ENCODE measurements at regions not wholly inside any gene's neighbourhood (a gene's known extent, or its start where the extent isn't known, plus 50 kb on each side); places are given as distances from the start of the nearest gene placed in this dataset.

DNA sequence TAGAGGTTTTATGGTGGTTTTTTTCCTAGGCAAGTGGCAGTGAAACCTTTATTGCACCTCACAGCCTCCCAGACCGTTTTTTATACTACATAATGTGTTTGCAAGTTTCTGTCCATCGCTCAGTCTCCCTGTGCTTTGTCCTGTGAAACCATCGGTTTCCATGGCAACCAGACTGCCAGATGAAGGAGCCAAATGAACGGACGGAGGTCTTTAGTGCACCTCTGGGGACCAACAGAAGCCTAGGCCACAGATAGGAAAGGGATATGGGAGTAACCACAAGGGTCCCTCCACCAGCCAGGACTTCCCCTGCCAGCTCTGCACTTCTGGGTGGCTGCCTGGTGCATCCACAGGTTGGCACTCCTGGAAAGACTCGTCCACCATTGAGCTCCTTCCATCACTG lies 165.0 kb downstream of the CHST1 start:
- no peak for DNase-seq

GRCh38 chr11:45494738-45495137 lies 170.7 kb downstream of the CHST1 start:
- H3K27me3 ChIP-seq (ENCODE audit: insufficient read depth, low read length, poor library complexity), result peaks cover 20% of the 10 kb centered on the region
- no peak overlapping the region for H3K4me3 ChIP-seq (ENCODE audit: low read depth in 1 of 2, low read length in 2 of 2)
- H3K36me3 ChIP-seq (ENCODE audit: insufficient read depth, low read length), result no peaks in the 10 kb centered on the region
- no peak overlapping the region for H2AFZ ChIP-seq (ENCODE audit: low read depth, low read length)
- DNase-seq, result no peak
- H3K4me1 ChIP-seq (ENCODE audit: insufficient read depth, low read length), result no peaks in the 10 kb centered on the region
- TF ChIP-seq EZH2 (IDR thresholded peaks at IDR 0.05; ENCODE audit: borderline replicate concordance, low read depth, low read length, severe bottlenecking) (no peak), CTCF (IDR thresholded peaks at IDR 0.05; ENCODE audit: borderline replicate concordance, extremely low read depth, low read length, poor library complexity, severe bottlenecking) (no peak)
- H3K9me3 ChIP-seq (ENCODE audit: insufficient read depth, low read length, severe bottlenecking), result no peaks in the 10 kb centered on the region
- no peak overlapping the region for H3K27ac ChIP-seq (ENCODE audit: low read length)
- H4K20me1 ChIP-seq (ENCODE audit: insufficient read depth, low read length), result no peaks in the 10 kb centered on the region
- no peak for ATAC-seq (ENCODE audit: insufficient read depth, low read depth)
- no peak overlapping the region for H3K4me2 ChIP-seq (ENCODE audit: insufficient read depth, low read length)
- no peaks in the 10 kb centered on the region for H3K79me2 ChIP-seq (ENCODE audit: insufficient read depth, low read length)
- no peak overlapping the region for H3K9ac ChIP-seq (ENCODE audit: low read depth, low read length)

More for the DNA sequence above, 165.0 kb downstream of the CHST1 start:
- ATAC-seq (ENCODE audit: insufficient read depth, low read depth), result no peak
- H3K27ac ChIP-seq (ENCODE audit: low read length), result no peak overlapping the region
- no peaks in the 10 kb centered on the region for H4K20me1 ChIP-seq (ENCODE audit: insufficient read depth, low read length)
- H2AFZ ChIP-seq (ENCODE audit: low read depth, low read length), result no peak overlapping the region
- H3K36me3 ChIP-seq (ENCODE audit: insufficient read depth, low read length), result no peaks in the 10 kb centered on the region
- TF ChIP-seq EZH2 (IDR thresholded peaks at IDR 0.05; ENCODE audit: borderline replicate concordance, low read depth, low read length, severe bottlenecking), result no peak
- no peak for TF ChIP-seq CTCF (IDR thresholded peaks at IDR 0.05; ENCODE audit: borderline replicate concordance, extremely low read depth, low read length, poor library complexity, severe bottlenecking)
- no peaks in the 10 kb centered on the region for H3K4me1 ChIP-seq (ENCODE audit: insufficient read depth, low read length)
- H3K9ac ChIP-seq (ENCODE audit: low read depth, low read length), result no peak overlapping the region
- H3K79me2 ChIP-seq (ENCODE audit: insufficient read depth, low read length), result no peaks in the 10 kb centered on the region
- H3K9me3 ChIP-seq (ENCODE audit: insufficient read depth, low read length, severe bottlenecking), result no peaks in the 10 kb centered on the region
- H3K4me3 ChIP-seq (ENCODE audit: low read depth in 1 of 2, low read length in 2 of 2), result no peak overlapping the region
- H3K27me3 ChIP-seq (ENCODE audit: insufficient read depth, low read length, poor library complexity), result no peaks in the 10 kb centered on the region
- no peak overlapping the region for H3K4me2 ChIP-seq (ENCODE audit: insufficient read depth, low read length)

DNA sequence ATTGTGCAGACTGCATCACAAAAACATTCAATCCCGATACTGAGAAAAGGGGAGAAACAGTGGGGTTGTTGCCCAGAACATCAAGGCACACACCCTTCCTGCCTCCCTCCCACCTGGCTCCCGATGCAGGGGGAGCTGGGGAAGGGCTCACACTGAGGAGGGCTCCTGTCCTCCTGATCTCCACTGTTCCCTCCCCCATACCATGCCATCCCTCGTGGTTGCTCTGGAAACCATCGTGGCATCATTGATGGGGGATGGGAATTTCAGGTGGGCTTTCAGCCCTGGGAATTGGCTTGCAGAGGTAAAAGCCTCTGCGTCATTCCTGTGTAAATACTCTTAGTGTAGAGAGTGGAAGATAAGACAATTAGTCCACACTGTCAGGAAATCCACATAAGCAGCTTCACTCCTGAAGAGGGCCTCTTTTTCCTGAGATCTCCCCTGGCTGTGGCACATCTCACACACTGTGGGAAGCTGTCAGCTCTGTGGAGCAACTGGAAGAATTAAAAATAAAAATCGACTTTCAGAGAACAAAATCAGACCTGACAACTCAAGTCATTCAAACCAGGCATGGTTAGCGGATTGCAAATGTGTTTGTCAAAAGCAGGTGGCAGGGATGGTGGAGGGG lies 176.0 kb downstream of the CHST1 start:
- Histone ChIP-seq H2AFZ (ENCODE audit: low read depth, low read length) (no peak overlapping the region), H3K4me1 (ENCODE audit: insufficient read depth, low read length) (no peaks in the 10 kb centered on the region), H3K9me3 (ENCODE audit: insufficient read depth, low read length, severe bottlenecking) (no peaks in the 10 kb centered on the region), H3K9ac (ENCODE audit: low read depth, low read length) (no peak overlapping the region), H3K4me2 (ENCODE audit: insufficient read depth, low read length) (no peak overlapping the region), H3K36me3 (ENCODE audit: insufficient read depth, low read length) (no peaks in the 10 kb centered on the region), H3K27me3 (ENCODE audit: insufficient read depth, low read length, poor library complexity) (peaks cover 26% of the 10 kb centered on the region), H3K4me3 (ENCODE audit: low read depth in 1 of 2, low read length in 2 of 2) (no peak overlapping the region), H3K27ac (ENCODE audit: low read length) (no peak overlapping the region), H4K20me1 (ENCODE audit: insufficient read depth, low read length) (no peaks in the 10 kb centered on the region), H3K79me2 (ENCODE audit: insufficient read depth, low read length) (no peaks in the 10 kb centered on the region)
- TF ChIP-seq CTCF (IDR thresholded peaks at IDR 0.05; ENCODE audit: borderline replicate concordance, extremely low read depth, low read length, poor library complexity, severe bottlenecking), result no peak
- TF ChIP-seq EZH2 (IDR thresholded peaks at IDR 0.05; ENCODE audit: borderline replicate concordance, low read depth, low read length, severe bottlenecking), result no peak
- ATAC-seq (ENCODE audit: insufficient read depth, low read depth) (no peak), DNase-seq (no peak)

All from DND-41 (cell line).